PC-9 (cell line): ENCODE measurements at regions not wholly inside any gene's neighbourhood (a gene's known extent, or its start where the extent isn't known, plus 50 kb on each side); places are given as distances from the start of the nearest gene placed in this dataset.

Experiments used
- EZH2 ChIP-seq: fragments of 200-600 bp; sonication (generic); IDR thresholded peaks from 2 replicates; pipeline ENCODE4 v1.8.0; 2017; ENCODE audit warnings: antibody characterized with exemption, low read depth
- TF ChIP-seq, protein P1 (sequence below): fragments of 200-600 bp; sonication (generic); conservative IDR thresholded peaks from 2 replicates; pipeline ENCODE4 v1.6.1; 2017; ENCODE audit warnings: mixed run types, antibody characterized with exemption, mild to moderate bottlenecking, moderate library complexity

DNA sequence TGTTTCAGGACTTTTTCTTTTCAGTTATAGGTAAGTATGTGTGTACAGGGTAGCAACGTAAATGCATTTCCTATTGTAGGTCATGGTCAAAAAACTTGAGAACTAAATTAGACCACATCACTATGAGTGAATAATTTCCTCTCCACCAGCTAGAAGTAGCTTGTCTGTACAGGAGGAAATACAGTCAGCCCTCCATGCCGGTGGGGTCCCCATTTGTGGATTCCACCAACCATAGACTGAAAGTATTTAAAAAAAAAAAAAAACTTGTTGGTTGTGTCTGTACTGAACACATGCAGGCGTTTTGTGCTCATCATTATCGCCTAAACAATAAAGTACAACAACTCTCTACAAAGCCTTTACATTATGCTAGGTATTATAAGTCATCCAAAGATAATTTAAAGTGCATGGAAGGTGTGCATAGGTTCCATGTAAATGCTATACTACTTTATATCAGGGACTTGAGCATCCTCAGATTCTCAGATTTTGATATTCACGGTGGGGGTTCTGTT, 94.2 kb upstream of the NDUFV2 start:
- TF ChIP-seq, protein P1, sequence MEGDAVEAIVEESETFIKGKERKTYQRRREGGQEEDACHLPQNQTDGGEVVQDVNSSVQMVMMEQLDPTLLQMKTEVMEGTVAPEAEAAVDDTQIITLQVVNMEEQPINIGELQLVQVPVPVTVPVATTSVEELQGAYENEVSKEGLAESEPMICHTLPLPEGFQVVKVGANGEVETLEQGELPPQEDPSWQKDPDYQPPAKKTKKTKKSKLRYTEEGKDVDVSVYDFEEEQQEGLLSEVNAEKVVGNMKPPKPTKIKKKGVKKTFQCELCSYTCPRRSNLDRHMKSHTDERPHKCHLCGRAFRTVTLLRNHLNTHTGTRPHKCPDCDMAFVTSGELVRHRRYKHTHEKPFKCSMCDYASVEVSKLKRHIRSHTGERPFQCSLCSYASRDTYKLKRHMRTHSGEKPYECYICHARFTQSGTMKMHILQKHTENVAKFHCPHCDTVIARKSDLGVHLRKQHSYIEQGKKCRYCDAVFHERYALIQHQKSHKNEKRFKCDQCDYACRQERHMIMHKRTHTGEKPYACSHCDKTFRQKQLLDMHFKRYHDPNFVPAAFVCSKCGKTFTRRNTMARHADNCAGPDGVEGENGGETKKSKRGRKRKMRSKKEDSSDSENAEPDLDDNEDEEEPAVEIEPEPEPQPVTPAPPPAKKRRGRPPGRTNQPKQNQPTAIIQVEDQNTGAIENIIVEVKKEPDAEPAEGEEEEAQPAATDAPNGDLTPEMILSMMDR = no peak
- no peak for TF ChIP-seq EZH2
